ENCODE measurements at regions not wholly inside any gene's neighbourhood (a gene's known extent, or its start where the extent isn't known, plus 50 kb on each side); places are given as distances from the start of the nearest gene placed in this dataset.

DNA sequence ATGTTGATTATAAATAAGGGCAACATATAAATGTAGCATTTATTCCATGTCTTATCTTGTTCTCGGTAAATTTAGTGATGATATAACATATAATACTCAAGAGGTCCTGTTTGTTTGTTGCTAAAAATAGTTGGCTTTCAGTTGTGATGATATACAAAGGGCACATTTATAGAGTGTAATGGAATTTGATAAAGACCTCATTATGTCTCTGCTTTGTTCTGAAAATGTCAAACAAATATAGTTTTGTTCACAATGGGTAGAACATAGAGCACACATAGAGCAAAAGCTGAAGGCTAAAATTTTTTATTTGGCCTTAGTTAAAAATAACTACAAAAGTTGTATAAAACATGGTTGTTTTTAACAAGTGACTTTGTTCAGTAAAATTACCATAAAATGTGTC is 477.1 kb upstream of the SMC2 start:
- intact Hi-C loops (cut with DNase I) = no loop called here
- no peak overlapping the region for H3K27ac ChIP-seq
- no peaks in the 10 kb centered on the region for H3K4me1 ChIP-seq (replicated peaks in 1 of 2)
- H3K4me3 ChIP-seq = no peak overlapping the region
- WGBS, 4 donors = 59 to 79% (median 68%) methylated on average over 1 of the region's 1 CpG
- H3K27me3 ChIP-seq = no peaks in the 10 kb centered on the region
- TF ChIP-seq CTCF (IDR thresholded peaks at IDR 0.05) (no peak), POLR2A (IDR thresholded peaks at IDR 0.05) (no peak)
- no peak for DNase-seq
- H3K9me3 ChIP-seq (replicated peaks in 1 of 3) = no peaks in the 10 kb centered on the region
- H3K36me3 ChIP-seq (replicated peaks in 1 of 2) = no peaks in the 10 kb centered on the region

DNA sequence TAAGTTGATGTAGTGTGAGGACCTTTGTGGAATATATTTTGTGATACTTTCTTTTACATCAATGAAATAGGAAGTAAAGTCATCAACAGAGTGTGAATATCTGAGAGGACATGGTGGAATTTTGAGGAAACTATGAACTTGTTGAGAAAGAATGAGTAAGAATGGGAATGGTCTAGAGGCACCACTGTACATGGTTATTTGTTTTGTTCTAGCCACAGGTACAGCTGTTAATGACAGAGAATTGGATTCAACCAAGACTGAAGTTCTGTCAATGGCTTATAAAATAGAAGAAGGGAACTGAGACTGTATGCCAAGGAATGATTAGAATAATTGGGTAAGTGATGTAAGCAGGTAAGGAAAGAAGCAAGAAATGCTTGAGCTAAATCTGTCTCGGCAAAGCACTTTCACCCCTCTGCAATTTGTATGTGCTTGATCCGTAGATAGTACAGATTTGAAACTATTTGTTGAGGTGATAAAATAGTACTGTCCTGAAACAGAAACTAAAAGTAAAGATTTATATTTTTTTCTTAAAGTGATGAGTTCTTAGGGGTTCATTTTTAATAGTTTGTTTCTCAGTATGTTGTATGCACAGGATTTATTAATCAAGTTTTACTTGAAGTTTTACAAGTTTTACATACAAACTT is 468.8 kb upstream of the SMC2 start:
- no peaks in the 10 kb centered on the region for H3K36me3 ChIP-seq (replicated peaks in 1 of 2)
- H3K4me1 ChIP-seq (replicated peaks in 1 of 2) = no peaks in the 10 kb centered on the region
- no peak for DNase-seq
- H3K27me3 ChIP-seq = no peaks in the 10 kb centered on the region
- intact Hi-C loops (cut with DNase I) = no loop called here
- no peaks in the 10 kb centered on the region for H3K9me3 ChIP-seq (replicated peaks in 1 of 3)
- H3K4me3 ChIP-seq = no peak overlapping the region
- TF ChIP-seq CTCF (IDR thresholded peaks at IDR 0.05) (no peak), POLR2A (IDR thresholded peaks at IDR 0.05) (no peak)
- no peak overlapping the region for H3K27ac ChIP-seq
- whole genome bisulfite sequencing, 4 donors = 66 to 82% (median 74%) methylated on average over 2 of the region's 2 CpGs

GRCh38 chr9:103627731-103628130 is 466.4 kb upstream of the SMC2 start:
- Histone ChIP-seq H3K36me3 (replicated peaks in 1 of 2) (no peaks in the 10 kb centered on the region), H3K4me1 (replicated peaks in 1 of 2) (no peaks in the 10 kb centered on the region), H3K4me3 (no peak overlapping the region), H3K27me3 (no peaks in the 10 kb centered on the region), H3K27ac (no peak overlapping the region), H3K9me3 (replicated peaks in 1 of 3) (no peaks in the 10 kb centered on the region)
- intact Hi-C loops (cut with DNase I) = no loop called here
- 30 to 55% (median 42%) methylated on average over 1 of the region's 1 CpG for WGBS, 4 donors
- TF ChIP-seq POLR2A (IDR thresholded peaks at IDR 0.05) (no peak), CTCF (IDR thresholded peaks at IDR 0.05) (no peak)
- no peak for DNase-seq

DNA sequence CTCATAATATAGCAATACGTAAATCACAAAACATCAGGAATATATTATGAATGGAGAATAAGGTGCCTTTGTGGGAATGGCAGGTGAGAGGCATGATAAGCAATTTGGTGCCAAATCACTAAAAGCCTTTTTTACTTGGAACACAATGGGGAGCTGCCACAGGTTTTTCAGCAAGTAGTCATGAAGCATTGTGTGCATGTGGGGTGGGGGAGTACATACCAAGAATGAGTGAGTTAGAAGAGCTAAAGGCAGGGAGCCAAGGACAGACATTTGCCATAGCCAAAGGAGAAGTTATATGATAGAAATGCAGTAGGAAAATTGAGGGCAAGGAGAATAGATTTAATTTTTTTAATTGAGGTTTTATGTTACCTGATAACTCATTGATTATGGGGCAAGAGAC is 445.0 kb upstream of the SMC2 start:
- H3K27me3 ChIP-seq = no peaks in the 10 kb centered on the region
- H3K9me3 ChIP-seq (replicated peaks in 1 of 3) = no peaks in the 10 kb centered on the region
- TF ChIP-seq POLR2A (IDR thresholded peaks at IDR 0.05) = no peak
- no peak for TF ChIP-seq CTCF (IDR thresholded peaks at IDR 0.05)
- H3K36me3 ChIP-seq (replicated peaks in 1 of 2) = no peaks in the 10 kb centered on the region
- 73 to 83% (median 78%) methylated on average over 1 of the region's 1 CpG for WGBS, 4 donors
- H3K4me3 ChIP-seq = no peak overlapping the region
- H3K27ac ChIP-seq = no peak overlapping the region
- no peak for DNase-seq
- no peaks in the 10 kb centered on the region for H3K4me1 ChIP-seq (replicated peaks in 1 of 2)
- intact Hi-C loops (cut with DNase I) = no loop called here

Data from adrenal gland (tissue), 9 donors.